Ishikawa (cell line): ENCODE measurements at regions not wholly inside any gene's neighbourhood (a gene's known extent, or its start where the extent isn't known, plus 50 kb on each side); places are given as distances from the start of the nearest gene placed in this dataset.

Experiments used
- CEBPB ChIP-seq: IDR thresholded peaks from 2 replicates; pipeline ENCODE4 v1.6.1; 2012
- CREB1 ChIP-seq: IDR thresholded peaks from 2 replicates; pipeline ENCODE4 v1.6.1; 2012; ENCODE audit warnings: low read depth
- EGR1 ChIP-seq: IDR thresholded peaks from 2 replicates; pipeline ENCODE4 v1.6.1; 2012
- EP300 ChIP-seq: IDR thresholded peaks from 2 replicates; pipeline ENCODE4 v1.6.1; 2012; ENCODE audit warnings: borderline replicate concordance
- FOXM1 ChIP-seq: IDR thresholded peaks from 2 replicates; pipeline ENCODE4 v1.6.1; 2012; ENCODE audit warnings: low read depth, borderline replicate concordance
- MAX ChIP-seq: IDR thresholded peaks from 2 replicates; pipeline ENCODE4 v1.6.1; 2012
- NFIC ChIP-seq: IDR thresholded peaks from 2 replicates; pipeline ENCODE4 v1.6.1; 2012
- RAD21 ChIP-seq: IDR thresholded peaks from 2 replicates; pipeline ENCODE4 v1.6.1; 2012; ENCODE audit warnings: low read depth
- REST ChIP-seq: IDR thresholded peaks from 2 replicates; pipeline ENCODE4 v1.6.1; 2012; ENCODE audit warnings: low read depth, mild to moderate bottlenecking
- TAF1 ChIP-seq: IDR thresholded peaks from 2 replicates; pipeline ENCODE4 v1.6.1; 2012; ENCODE audit warnings: low read depth, mild to moderate bottlenecking
- TCF12 ChIP-seq: IDR thresholded peaks from 2 replicates; pipeline ENCODE4 v1.6.1; 2012; ENCODE audit warnings: low read depth
- TEAD4 ChIP-seq: IDR thresholded peaks from 2 replicates; pipeline ENCODE4 v1.6.1; 2012
- USF1 ChIP-seq: IDR thresholded peaks from 2 replicates; pipeline ENCODE4 v1.6.1; 2012
- YY1 ChIP-seq: IDR thresholded peaks from 2 replicates; pipeline ENCODE4 v1.6.1; 2012; ENCODE audit warnings: low read depth
- ZBTB7A ChIP-seq: IDR thresholded peaks from 2 replicates; pipeline ENCODE4 v1.6.1; 2012; ENCODE audit warnings: low read depth

GRCh38 chrX:106220177-106220576, 52.1 kb downstream of the PWWP3B start:
- peak; percentile 26; the same call in 1 of the 2 replicates for TF ChIP-seq RAD21
- TF ChIP-seq CEBPB: no peak
- no peak for TF ChIP-seq REST
- TF ChIP-seq EP300: no peak
- no peak for TF ChIP-seq TEAD4

GRCh38 chrX:106243376-106243775, 75.3 kb downstream of the PWWP3B start:
- TF ChIP-seq USF1: no peak
- no peak for TF ChIP-seq RAD21
- no peak for TF ChIP-seq TAF1
- no peak for TF ChIP-seq EP300
- no peak for TF ChIP-seq REST
- TF ChIP-seq ZBTB7A: no peak
- no peak for TF ChIP-seq CREB1
- TF ChIP-seq TCF12: no peak
- no peak for TF ChIP-seq YY1
- TF ChIP-seq TEAD4: no peak
- TF ChIP-seq EGR1: no peak
- no peak for TF ChIP-seq MAX
- no peak for TF ChIP-seq FOXM1
- TF ChIP-seq NFIC: no peak
- no peak for TF ChIP-seq CEBPB

- TF ChIP-seq TAF1: no peak
Observed at GRCh38 chrX:106246511-106246910, 78.4 kb downstream of the PWWP3B start.

GRCh38 chrX:106247162-106247561, 79.1 kb downstream of the PWWP3B start:
- TF ChIP-seq EGR1: no peak
- TF ChIP-seq REST: no peak
- no peak for TF ChIP-seq FOXM1
- TF ChIP-seq CEBPB: no peak
- TF ChIP-seq EP300: no peak
- no peak for TF ChIP-seq MAX
- no peak for TF ChIP-seq YY1
- no peak for TF ChIP-seq TAF1
- TF ChIP-seq ZBTB7A: no peak
- TF ChIP-seq NFIC: no peak
- TF ChIP-seq TEAD4: no peak
- TF ChIP-seq CREB1: no peak
- no peak for TF ChIP-seq TCF12
- TF ChIP-seq RAD21: no peak

- TF ChIP-seq TAF1: no peak
- TF ChIP-seq FOXM1: no peak
- TF ChIP-seq CEBPB: no peak
- TF ChIP-seq MAX: no peak
Observed at GRCh38 chrX:106249706-106250379, 81.7 kb downstream of the PWWP3B start.

- TF ChIP-seq TCF12 (no peak), USF1 (peak; percentile 40)
Observed at GRCh38 chrX:106263817-106264216, 95.7 kb downstream of the PWWP3B start.
